Subcutaneous abdominal adipose tissue (tissue), 5 donors: ENCODE measurements at regions not wholly inside any gene's neighbourhood (a gene's known extent, or its start where the extent isn't known, plus 50 kb on each side); places are given as distances from the start of the nearest gene placed in this dataset.

Source experiments
- H3K27ac ChIP-seq: one replicate; pipeline ENCODE4 v1.7.0; 2013; ENCODE audit warnings: low read depth, mild to moderate bottlenecking, inconsistent platforms, low read length, moderate library complexity
- H3K27me3 ChIP-seq, 5 donors: one replicate each; pipeline ENCODE4 v1.7.0; 2013; ENCODE audit warnings: low read length in 5 of 5, inconsistent platforms in 1 of 5; ENCODE audit not compliant: control insufficient read depth in 5 of 5, insufficient read depth in 4 of 5
- H3K36me3 ChIP-seq, 5 donors: one replicate each; pipeline ENCODE4 v1.7.0; 2013; ENCODE audit warnings: low read length in 5 of 5; ENCODE audit not compliant: control insufficient read depth in 5 of 5, insufficient read depth in 5 of 5
- H3K4me1 ChIP-seq, 5 donors: one replicate each; pipeline ENCODE4 v1.7.0; 2013; ENCODE audit warnings: low read length in 5 of 5, mild to moderate bottlenecking in 3 of 5, moderate library complexity in 1 of 5; ENCODE audit not compliant: control insufficient read depth in 5 of 5, insufficient read depth in 5 of 5
- H3K4me3 ChIP-seq, 5 donors: one replicate each; pipeline ENCODE4 v1.7.0; 2013; ENCODE audit warnings: low read length in 5 of 5, low read depth in 1 of 5
- H3K9ac ChIP-seq, 5 donors: one replicate each; pipeline ENCODE4 v1.7.0; 2013; ENCODE audit warnings: low read length in 5 of 5, mild to moderate bottlenecking in 4 of 5, moderate library complexity in 3 of 5
- H3K9me3 ChIP-seq, 5 donors: one replicate each; pipeline ENCODE4 v1.7.0; 2013; ENCODE audit warnings: low read length in 5 of 5; ENCODE audit not compliant: control insufficient read depth in 5 of 5
- donor health status: healthy.
- donor health status: healthy.
- donor health status: healthy.
- donor health status: healthy.
- donor health status: healthy.

- Histone ChIP-seq H3K4me3 (no peak overlapping the region), H3K36me3 (no peaks in the 10 kb centered on the region), H3K9me3 (no peaks in the 10 kb centered on the region), H3K9ac (no peak overlapping the region), H3K4me1 (no peaks in the 10 kb centered on the region), H3K27ac (no peak overlapping the region), H3K27me3 (peaks cover 0 to 7% (median 0%) of the 10 kb centered on the region in 5 donors)
Measured at GRCh38 chr14:76638841-76639240, 122.4 kb upstream of the VASH1 start.

- Histone ChIP-seq H3K4me3 (no peak overlapping the region), H3K27ac (no peak overlapping the region), H3K36me3 (no peaks in the 10 kb centered on the region), H3K9ac (no peak overlapping the region), H3K4me1 (no peaks in the 10 kb centered on the region), H3K9me3 (no peaks in the 10 kb centered on the region), H3K27me3 (peaks cover 0 to 8% (median 0%) of the 10 kb centered on the region in 5 donors)
Measured at GRCh38 chr14:76639606-76640229, 121.5 kb upstream of the VASH1 start.

- Histone ChIP-seq H3K4me1 (no peaks in the 10 kb centered on the region), H3K9ac (no peak overlapping the region), H3K9me3 (no peaks in the 10 kb centered on the region), H3K4me3 (no peak overlapping the region), H3K27me3 (peaks cover 0 to 8% (median 0%) of the 10 kb centered on the region in 5 donors), H3K27ac (no peak overlapping the region), H3K36me3 (no peaks in the 10 kb centered on the region)
Measured at GRCh38 chr14:76640923-76641395, 120.3 kb upstream of the VASH1 start.

GRCh38 chr14:76641541-76641940, 119.7 kb upstream of the VASH1 start:
- Histone ChIP-seq H3K9me3 (no peaks in the 10 kb centered on the region), H3K36me3 (no peaks in the 10 kb centered on the region), H3K27me3 (peaks cover 0 to 8% (median 0%) of the 10 kb centered on the region in 5 donors), H3K4me3 (no peak overlapping the region), H3K4me1 (no peaks in the 10 kb centered on the region), H3K9ac (no peak overlapping the region), H3K27ac (no peak overlapping the region)

- Histone ChIP-seq H3K36me3 (no peaks in the 10 kb centered on the region), H3K4me3 (no peak overlapping the region), H3K27me3 (peaks cover 0 to 7% (median 0%) of the 10 kb centered on the region in 5 donors), H3K9ac (no peak overlapping the region), H3K27ac (no peak overlapping the region), H3K9me3 (no peaks in the 10 kb centered on the region), H3K4me1 (no peaks in the 10 kb centered on the region)
Measured at GRCh38 chr14:76643887-76644286, 117.4 kb upstream of the VASH1 start.

- H3K9me3 ChIP-seq: no peaks in the 10 kb centered on the region
- H3K4me1 ChIP-seq: no peaks in the 10 kb centered on the region
- no peak overlapping the region for H3K9ac ChIP-seq
- H3K27me3 ChIP-seq: peaks cover 0 to 7% (median 0%) of the 10 kb centered on the region in 5 donors
- no peak overlapping the region for H3K27ac ChIP-seq
- H3K36me3 ChIP-seq: no peaks in the 10 kb centered on the region
- no peak overlapping the region for H3K4me3 ChIP-seq
Measured at GRCh38 chr14:76644855-76645518, 116.3 kb upstream of the VASH1 start.

- Histone ChIP-seq H3K36me3 (no peaks in the 10 kb centered on the region), H3K4me3 (no peak overlapping the region), H3K9ac (no peak overlapping the region), H3K27ac (no peak overlapping the region), H3K9me3 (no peaks in the 10 kb centered on the region), H3K27me3 (peaks cover 0 to 6% (median 2%) of the 10 kb centered on the region in 5 donors), H3K4me1 (no peaks in the 10 kb centered on the region)
Measured at GRCh38 chr14:76647697-76648298, 113.5 kb upstream of the VASH1 start.

- Histone ChIP-seq H3K4me3 (no peak overlapping the region), H3K27me3 (peaks cover 0 to 6% (median 3%) of the 10 kb centered on the region in 5 donors), H3K27ac (no peak overlapping the region), H3K9me3 (no peaks in the 10 kb centered on the region), H3K4me1 (peaks cover 0 to 3% (median 0%) of the 10 kb centered on the region in 5 donors), H3K36me3 (no peaks in the 10 kb centered on the region), H3K9ac (no peak overlapping the region)
Measured at GRCh38 chr14:76651410-76652055, 109.7 kb upstream of the VASH1 start.

- Histone ChIP-seq H3K27me3 (peaks cover 0 to 8% (median 6%) of the 10 kb centered on the region in 5 donors), H3K9me3 (peaks cover 6 to 19% (median 14%) of the 10 kb centered on the region in 5 donors), H3K36me3 (no peaks in the 10 kb centered on the region), H3K4me1 (peaks cover 0 to 3% (median 0%) of the 10 kb centered on the region in 5 donors), H3K27ac (no peak overlapping the region), H3K4me3 (no peak overlapping the region), H3K9ac (no peak overlapping the region)
Measured at GRCh38 chr14:76653875-76654572, 107.2 kb upstream of the VASH1 start.
